Endothelial cell of umbilical vein (primary cell): ENCODE measurements at regions not wholly inside any gene's neighbourhood (a gene's known extent, or its start where the extent isn't known, plus 50 kb on each side); places are given as distances from the start of the nearest gene placed in this dataset.

Experiments used
- BruUV-seq: library from RNA; stranded (reverse); fragments of 400-500 nt; replicated peaks from 2 replicates; lab custom pipeline; 2021; lab: Mats Ljungman, UMichigan
- CTCF ChIA-PET: fragments of 300-600, 350-600 bp; sonication (Branson Sonifier 250); formaldehyde crosslinking; loops from one replicate; lab custom pipeline; 2021; ENCODE audit warnings: antibody characterized with exemption, inconsistent platforms; lab: Charles Lee
- POLR2A ChIA-PET: fragments of 300-600, 350-600 bp; sonication (Branson Sonifier 250); formaldehyde crosslinking; loops from one replicate; lab custom pipeline; 2021; ENCODE audit warnings: antibody characterized with exemption, inconsistent platforms; lab: Charles Lee
- DNase-seq: peaks from one replicate; pipeline ENCODE4 v3.0.0-alpha.2; 2011; ENCODE audit warnings: low read depth, low spot score
- FAIRE-seq: peaks from 2 replicates; lab custom pipeline; 2011; peaks lifted over from hg19 to GRCh38; lab: Jason Lieb, UNC
- H2AFZ ChIP-seq: 2 replicates; pipeline ENCODE4 v1.6.0; 2012; ENCODE audit warnings: low read depth, low read length, control low read depth, inconsistent platforms
- H3K27ac ChIP-seq: 2 replicates; pipeline ENCODE4 v1.5.1; 2011; ENCODE audit warnings: low read depth, mild to moderate bottlenecking, control low read depth, low read length, moderate library complexity; ENCODE audit not compliant: insufficient read depth
- H3K27me3 ChIP-seq, 2 experiments: 2 replicates each; pipeline versions ENCODE4 v1.6.0 to v1.6.1; 2011; ENCODE audit warnings: low read length in 2 of 2, mixed read lengths in 1 of 2; ENCODE audit not compliant: control insufficient read depth in 2 of 2, insufficient read depth in 2 of 2
- H3K36me3 ChIP-seq, 2 experiments: 2 replicates in 1 of 2; 3 replicates in 1 of 2; pipeline ENCODE4 v1.5.1; 2011; ENCODE audit warnings: low read length in 2 of 2, mild to moderate bottlenecking in 1 of 2, moderate library complexity in 1 of 2; ENCODE audit not compliant: control insufficient read depth in 2 of 2, insufficient read depth in 2 of 2; ENCODE audit errors: extremely low read depth in 1 of 2
- H3K4me1 ChIP-seq: 3 replicates; pipeline ENCODE4 v1.5.1; 2011; ENCODE audit warnings: mild to moderate bottlenecking, low read length; ENCODE audit not compliant: control insufficient read depth, insufficient read depth; ENCODE audit errors: extremely low read depth
- H3K4me2 ChIP-seq: 2 replicates; pipeline ENCODE4 v1.6.1; 2011; ENCODE audit warnings: low read length, control low read depth, mixed read lengths; ENCODE audit not compliant: insufficient read depth
- H3K4me3 ChIP-seq, 3 experiments: fragments of 200-600 bp in 1 of 3; sonication (generic), shearing (Covaris generic) in 1 of 3; replicated peaks in 1 of 3; 2 replicates each; pipeline ENCODE4 v1.5.1; 2011 to 2016; ENCODE audit warnings: control low read depth in 3 of 3, low read length in 3 of 3, mild to moderate bottlenecking in 2 of 3, inconsistent platforms in 1 of 3, low read depth in 1 of 3, moderate library complexity in 1 of 3; ENCODE audit not compliant: insufficient read depth in 1 of 3
- H3K79me2 ChIP-seq: 2 replicates; pipeline ENCODE4 v1.6.0; 2012; ENCODE audit warnings: low read length, inconsistent platforms; ENCODE audit not compliant: control insufficient read depth, insufficient read depth
- H3K9ac ChIP-seq: replicated peaks from 2 replicates; pipeline ENCODE3; 2011; ENCODE audit warnings: low read length, control low read depth; ENCODE audit not compliant: insufficient read depth; ENCODE audit errors: extremely low read depth
- H3K9me1 ChIP-seq: replicated peaks from 3 replicates; pipeline ENCODE4 v1.6.0; 2011; ENCODE audit warnings: mild to moderate bottlenecking, low read length; ENCODE audit not compliant: control insufficient read depth, insufficient read depth; ENCODE audit errors: extremely low read depth
- H3K9me3 ChIP-seq: replicated peaks from 2 replicates; pipeline ENCODE4 v1.5.1; 2012; ENCODE audit warnings: low read length, inconsistent platforms; ENCODE audit not compliant: control insufficient read depth, insufficient read depth
- H4K20me1 ChIP-seq: replicated peaks from 2 replicates; pipeline ENCODE3; 2011; ENCODE audit warnings: mild to moderate bottlenecking, low read length; ENCODE audit not compliant: control insufficient read depth, insufficient read depth; ENCODE audit errors: extremely low read depth
- EZH2 ChIP-seq: IDR thresholded peaks from 2 replicates; pipeline ENCODE4 v1.6.1; 2012; ENCODE audit warnings: borderline replicate concordance, low read depth, mild to moderate bottlenecking, moderate library complexity, low read length, inconsistent platforms; ENCODE audit not compliant: severe bottlenecking
- GATA2 ChIP-seq: IDR thresholded peaks from 2 replicates; pipeline ENCODE4 v1.7.0; 2011; ENCODE audit warnings: low read depth, mild to moderate bottlenecking, moderate library complexity, mixed read lengths, low read length; ENCODE audit not compliant: insufficient read length, insufficient read depth
- JUN ChIP-seq: IDR thresholded peaks from 2 replicates; pipeline ENCODE4 v1.6.1; 2011; ENCODE audit warnings: borderline replicate concordance, low read depth; ENCODE audit not compliant: insufficient read length, insufficient read depth
- MAX ChIP-seq: IDR thresholded peaks from 2 replicates; pipeline ENCODE4 v1.6.1; 2011; ENCODE audit not compliant: insufficient read depth, insufficient read length
- POLR2A ChIP-seq: IDR thresholded peaks from 2 replicates; pipeline ENCODE4 v1.6.1; 2012; ENCODE audit warnings: low read depth, mild to moderate bottlenecking, control low read depth, low read length
- POLR2AphosphoS5 ChIP-seq: IDR thresholded peaks from 2 replicates; pipeline ENCODE4 v1.6.1; 2012; ENCODE audit warnings: low read depth, mild to moderate bottlenecking, control low read depth, low read length, moderate library complexity; ENCODE audit not compliant: insufficient read depth
- dilution Hi-C: fragments of 300-500 bp; cut with MboI; formaldehyde crosslinking; loops from one replicate; pipeline ENCODE4 v1.15.0; 2019; ENCODE audit warnings: low sequenced_read_pairs; ENCODE audit not compliant: extremely low pct_ligation_motif_present
- intact Hi-C: fragments of 100-400 bp; cut with micrococcal nuclease; formaldehyde crosslinking; loops from one replicate; pipeline ENCODE4 v1.10.0; 2022

GRCh38 chr16:26491962-26492361 is 574.8 kb upstream of the C16orf82 start:
- DNase-seq (no peak), FAIRE-seq (no peak)
- H4K20me1 ChIP-seq = no peaks in the 10 kb centered on the region
- H3K27me3 ChIP-seq = no peaks in the 10 kb centered on the region
- BruUV-seq = no TSS peak
- peaks cover 5% of the 10 kb centered on the region for H3K9me3 ChIP-seq
- intact Hi-C loops = no loop called here
- no peaks in the 10 kb centered on the region for H3K4me1 ChIP-seq
- H3K27ac ChIP-seq = no peak overlapping the region
- no peaks in the 10 kb centered on the region for H3K36me3 ChIP-seq
- ChIA-PET CTCF (no interaction called here), POLR2A (no interaction called here)
- H3K4me3 ChIP-seq = no peak overlapping the region
- no peak overlapping the region for H3K4me2 ChIP-seq
- no peak for TF ChIP-seq GATA2
- no peak for TF ChIP-seq POLR2A
- TF ChIP-seq MAX = no peak
- no peak overlapping the region for H2AFZ ChIP-seq
- H3K9me1 ChIP-seq = no peaks in the 10 kb centered on the region
- dilution Hi-C loops = no loop called here
- no peaks in the 10 kb centered on the region for H3K79me2 ChIP-seq
- no peak overlapping the region for H3K9ac ChIP-seq

GRCh38 chr16:26493751-26494150 is 573.0 kb upstream of the C16orf82 start:
- no peak overlapping the region for H3K4me3 ChIP-seq
- CTCF ChIA-PET = no interaction called here
- dilution Hi-C loops = no loop called here

More at GRCh38 chr16:26493751-26494150, 573.0 kb upstream of the C16orf82 start:
- H3K4me1 ChIP-seq = no peaks in the 10 kb centered on the region
- no peaks in the 10 kb centered on the region for H4K20me1 ChIP-seq
- H3K9ac ChIP-seq = no peak overlapping the region
- peaks cover 7% of the 10 kb centered on the region for H3K9me3 ChIP-seq
- H3K4me2 ChIP-seq = no peak overlapping the region
- no peak overlapping the region for H3K27ac ChIP-seq
- H3K27me3 ChIP-seq = no peaks in the 10 kb centered on the region
- no peak overlapping the region for H2AFZ ChIP-seq
- no peak for TF ChIP-seq EZH2
- no peak for TF ChIP-seq GATA2
- no peak for TF ChIP-seq POLR2AphosphoS5
- no peak for TF ChIP-seq JUN
- H3K79me2 ChIP-seq = no peaks in the 10 kb centered on the region
- H3K36me3 ChIP-seq = no peaks in the 10 kb centered on the region
- no peak for DNase-seq
- no TSS peak for BruUV-seq
- POLR2A ChIA-PET = no interaction called here
- intact Hi-C loops = no loop called here
- H3K9me1 ChIP-seq = no peaks in the 10 kb centered on the region
- FAIRE-seq = no peak
